8988T (cell line): ENCODE measurements at regions not wholly inside any gene's neighbourhood (a gene's known extent, or its start where the extent isn't known, plus 50 kb on each side); places are given as distances from the start of the nearest gene placed in this dataset.
"Not testable (repeated sequence)": the region's sequence is repeated elsewhere in the genome, so short reads cannot be mapped to it uniquely, and the experiment has no call there.

Experiments
- DNase-seq: peaks from one replicate; pipeline ENCODE4 v3.0.0; 2011

- DNase-seq, result no peak
Observed at GRCh38 chr2:236777408-236777807, 207.8 kb downstream of the ACKR3 start.

DNA sequence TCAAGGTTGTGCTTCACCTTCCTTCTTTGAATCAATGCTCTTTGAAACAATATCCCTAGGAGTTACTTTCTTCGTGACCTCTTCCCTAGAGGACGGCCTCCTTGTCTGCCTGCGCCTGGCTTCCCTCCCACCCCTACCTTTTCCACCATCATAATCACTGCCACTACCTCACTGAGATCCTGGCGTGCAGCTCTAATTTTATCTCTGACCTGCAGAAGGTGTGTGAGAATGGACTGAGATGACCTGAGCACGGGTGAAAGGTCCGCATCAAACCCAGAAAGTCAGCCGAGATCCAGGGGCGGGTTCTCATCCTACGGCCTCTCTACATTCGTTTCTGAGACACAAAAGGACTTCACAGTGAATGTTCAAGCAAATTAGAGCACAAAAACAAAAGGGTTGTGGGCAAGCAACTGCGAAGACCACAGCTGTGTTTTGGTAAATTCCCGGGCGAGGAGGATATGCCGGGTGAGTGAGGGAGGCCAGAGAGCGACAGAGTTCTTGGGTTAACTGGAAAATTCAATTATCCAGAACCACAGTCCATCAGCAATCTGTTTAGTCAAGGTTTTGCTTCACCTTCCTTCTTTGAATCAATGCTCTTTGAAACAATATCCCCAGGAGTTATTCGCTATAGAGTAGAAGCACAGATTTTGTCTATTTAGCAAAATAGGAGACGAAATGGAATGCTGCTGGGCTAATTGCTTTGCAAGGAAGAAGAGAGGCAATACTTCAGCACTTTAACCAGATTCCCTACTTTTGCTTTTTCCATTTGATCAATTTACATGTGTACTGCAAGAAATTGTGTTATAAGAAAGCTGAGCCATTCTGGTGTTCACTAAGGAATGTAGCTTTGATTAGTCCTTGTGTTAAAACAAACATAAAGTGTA is 212.6 kb downstream of the ACKR3 start:
- DNase-seq, result no peak

DNA sequence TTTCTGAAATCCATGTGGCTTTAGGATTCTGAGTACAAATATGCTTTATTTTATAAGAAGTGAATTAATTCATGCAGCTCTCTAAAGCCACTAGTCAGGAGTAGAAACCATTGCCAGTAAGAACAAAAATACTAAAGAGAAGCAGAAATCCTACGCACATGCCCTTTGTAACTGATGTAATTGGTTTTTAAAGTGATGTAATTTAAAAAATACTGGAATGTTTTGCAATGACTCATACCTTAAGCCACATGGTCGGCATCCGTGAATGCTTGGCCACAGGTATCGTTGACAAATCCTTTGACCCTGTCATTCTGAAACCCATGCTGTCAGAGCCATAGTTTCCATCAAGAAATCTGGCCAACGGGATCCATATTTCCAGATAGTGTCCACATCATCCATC is 213.3 kb downstream of the ACKR3 start:
- DNase-seq, result no peak

- no peak for DNase-seq
Observed at GRCh38 chr2:236783417-236784020, 213.9 kb downstream of the ACKR3 start.

DNA sequence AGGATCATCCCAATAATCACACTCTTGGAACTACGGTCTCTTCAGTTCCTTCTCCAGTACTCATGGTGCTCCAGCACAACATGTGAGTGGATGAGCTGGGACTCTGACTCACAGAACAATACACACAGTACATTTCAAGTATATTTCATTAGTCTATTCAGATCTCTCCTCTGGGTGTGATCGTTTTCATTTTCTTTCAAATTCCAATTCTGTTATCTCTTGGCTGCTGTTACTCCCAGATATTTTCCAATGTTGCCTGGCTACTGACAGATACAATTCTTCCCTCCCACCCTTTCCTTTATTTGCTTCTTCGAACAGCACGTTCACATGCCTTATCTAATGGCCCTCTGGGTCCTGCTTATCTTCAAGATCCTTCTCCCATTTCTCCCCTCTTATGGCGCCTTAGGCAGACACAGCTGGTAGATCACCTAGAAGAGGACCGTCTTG is 216.0 kb downstream of the ACKR3 start:
- DNase-seq, result no peak

DNA sequence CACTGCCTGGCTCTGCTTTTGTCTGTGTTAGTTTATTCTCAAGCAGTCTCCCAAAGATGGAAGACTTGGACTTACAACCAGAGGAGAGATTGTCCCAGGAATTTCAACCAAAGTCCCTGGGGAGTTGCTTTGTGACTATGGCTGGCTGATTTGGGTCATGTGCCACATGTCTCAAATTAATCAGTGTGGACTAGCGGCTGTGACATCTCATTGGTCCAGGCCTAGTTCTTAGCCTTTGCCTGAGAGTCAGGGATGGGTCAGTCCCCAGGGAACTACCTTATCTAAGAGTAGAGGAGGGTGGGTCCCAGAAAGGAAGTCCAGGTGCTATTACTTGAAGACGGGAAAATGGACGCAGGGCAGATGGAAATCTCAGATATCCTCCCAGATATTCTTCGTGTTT is 217.1 kb downstream of the ACKR3 start:
- DNase-seq, result no peak

DNA sequence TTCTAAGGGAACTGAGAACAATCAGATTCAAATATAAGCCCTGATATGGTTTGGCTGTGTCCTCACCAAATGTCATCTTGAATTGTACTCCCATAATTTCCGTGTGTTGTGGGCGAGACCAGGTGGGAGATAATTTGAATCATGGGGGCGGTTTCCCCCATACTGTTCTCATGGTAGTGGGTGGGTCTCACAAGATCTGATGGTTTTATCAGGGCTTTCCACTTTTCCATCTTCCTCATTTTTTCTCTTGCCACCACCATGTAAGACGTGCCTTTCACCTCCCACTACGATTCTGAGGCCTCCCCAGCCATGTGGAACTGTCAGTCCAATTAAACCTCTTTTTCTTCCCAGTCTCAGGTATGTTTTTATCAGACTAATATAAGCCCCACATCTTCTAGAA is 217.8 kb downstream of the ACKR3 start:
- not testable (repeated sequence) for DNase-seq

- DNase-seq, result no peak
Observed at GRCh38 chr2:236787885-236788284, 218.3 kb downstream of the ACKR3 start.

GRCh38 chr2:236790963-236791362 is 221.3 kb downstream of the ACKR3 start:
- no peak for DNase-seq

DNA sequence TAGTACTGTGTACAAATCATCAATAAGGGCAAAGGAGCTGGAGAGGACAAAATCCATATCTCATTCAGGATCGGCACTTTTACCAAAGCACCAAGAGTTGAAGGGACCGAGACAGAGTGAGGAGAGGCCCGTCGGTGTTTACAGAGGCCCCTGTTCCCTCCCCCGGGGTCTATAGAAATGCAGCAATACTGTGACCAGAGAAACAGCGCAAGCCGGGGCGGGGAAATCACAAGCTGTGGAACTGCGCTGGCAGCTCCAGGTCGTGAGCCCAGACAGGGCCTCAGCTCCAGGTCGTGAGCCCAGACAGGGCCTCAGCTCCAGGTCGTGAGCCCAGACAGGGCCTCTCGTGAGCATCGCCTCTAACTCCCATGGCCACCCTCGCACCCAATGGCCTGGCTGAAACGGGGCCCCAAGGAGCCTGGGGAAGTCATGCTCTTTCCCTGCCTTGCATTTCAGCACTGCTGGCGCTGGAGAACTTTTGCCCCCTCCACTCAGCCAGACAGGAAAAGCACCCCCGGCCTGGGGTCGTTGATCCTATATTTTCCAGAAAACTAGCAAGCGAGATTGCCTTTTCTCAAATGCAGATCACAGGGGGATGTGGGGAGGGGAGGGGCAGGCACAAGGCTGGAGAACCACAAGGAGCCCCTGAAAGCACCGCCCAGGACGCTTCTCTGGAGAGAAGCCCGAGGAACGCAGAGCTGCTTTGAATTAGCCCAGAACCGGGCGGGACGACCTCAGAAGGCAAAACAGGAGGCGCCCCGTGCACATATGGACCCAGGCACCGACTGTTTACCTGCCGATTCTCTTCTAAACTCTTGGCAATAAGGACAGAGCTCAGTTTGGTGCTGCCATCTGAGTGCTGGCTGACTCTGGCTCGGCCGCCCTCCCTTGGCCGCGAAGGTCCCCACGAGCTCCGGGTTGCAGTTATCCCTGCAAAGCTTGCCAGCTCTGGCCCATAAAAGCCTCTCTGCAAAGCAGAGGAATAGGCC is 223.7 kb downstream of the ACKR3 start:
- DNase-seq, result no peak

- no peak for DNase-seq
Observed at GRCh38 chr2:236794176-236794957, 224.7 kb downstream of the ACKR3 start.

DNA sequence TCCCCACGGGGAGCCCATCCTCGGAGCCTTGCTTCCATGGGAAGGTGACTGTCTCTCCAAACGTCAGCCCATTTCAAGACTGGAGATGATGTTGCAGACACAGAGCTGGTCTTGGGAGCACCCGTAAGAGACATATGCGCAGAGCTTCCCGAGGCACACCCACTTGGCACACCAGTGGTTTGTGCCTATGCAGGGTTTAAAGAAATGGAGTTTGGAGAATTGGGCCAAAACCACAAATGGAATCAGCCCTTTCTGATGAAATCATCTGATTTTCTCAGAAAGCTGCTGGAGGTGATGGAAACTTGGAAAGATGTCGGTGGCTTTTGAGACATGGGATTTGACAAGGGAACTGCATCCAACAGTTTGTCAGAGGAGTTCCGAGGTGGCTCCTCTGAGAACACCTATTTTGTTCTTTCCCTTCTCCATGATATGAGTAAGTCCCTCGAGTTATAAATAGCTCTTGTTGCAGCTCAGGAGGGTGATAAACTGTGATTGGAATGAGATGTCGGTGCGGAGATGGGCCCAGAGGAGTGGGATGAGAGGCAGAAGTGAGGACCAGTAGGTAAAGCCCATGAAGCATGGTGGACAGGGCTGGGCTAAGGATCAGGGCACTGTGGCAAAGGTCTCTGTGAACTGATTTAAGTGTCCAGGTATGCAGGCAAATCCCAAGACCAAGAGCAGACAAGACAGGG is 225.7 kb downstream of the ACKR3 start:
- no peak for DNase-seq

DNA sequence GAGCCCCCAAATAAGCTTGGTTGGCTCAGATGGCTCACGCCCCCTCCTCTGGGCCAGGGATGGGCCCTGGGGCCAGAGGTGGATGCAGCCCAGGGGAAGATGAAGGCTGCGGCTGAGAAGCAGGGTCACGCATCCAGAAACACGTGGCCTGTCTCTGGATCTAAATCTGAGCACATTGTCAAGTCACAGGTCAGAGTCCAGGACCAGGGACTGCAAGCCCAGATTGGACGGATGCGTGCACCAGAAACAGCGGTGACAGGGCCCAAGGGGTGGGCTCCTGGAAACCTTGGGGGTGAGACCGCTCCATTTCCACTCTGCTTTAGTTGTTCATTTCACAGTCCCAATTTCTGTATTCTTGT is 226.2 kb downstream of the ACKR3 start:
- DNase-seq, result no peak

GRCh38 chr2:236796236-236796635 is 226.6 kb downstream of the ACKR3 start:
- DNase-seq, result no peak

DNA sequence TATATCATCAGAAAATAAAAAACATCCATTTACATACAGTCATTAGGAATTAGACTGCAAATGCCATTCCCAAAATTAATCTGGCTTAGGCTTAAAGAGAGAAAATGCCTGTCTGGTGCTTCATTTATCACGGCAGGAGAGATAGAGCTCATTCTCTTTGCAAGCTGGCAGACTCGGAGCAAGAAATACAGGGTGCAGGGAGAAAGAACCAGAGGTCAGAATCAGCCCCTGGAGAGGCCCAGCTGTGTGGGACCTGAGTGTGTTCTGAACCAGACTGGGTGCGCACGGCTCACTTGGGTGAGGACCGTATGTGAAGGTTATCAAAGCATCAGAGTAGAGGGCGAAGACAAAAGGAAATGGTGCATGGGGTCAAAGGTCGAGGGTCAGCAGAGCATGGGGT is 227.8 kb downstream of the ACKR3 start:
- DNase-seq, result no peak

- no peak for DNase-seq
Observed at GRCh38 chr2:236798491-236798890, 228.9 kb downstream of the ACKR3 start.

DNA sequence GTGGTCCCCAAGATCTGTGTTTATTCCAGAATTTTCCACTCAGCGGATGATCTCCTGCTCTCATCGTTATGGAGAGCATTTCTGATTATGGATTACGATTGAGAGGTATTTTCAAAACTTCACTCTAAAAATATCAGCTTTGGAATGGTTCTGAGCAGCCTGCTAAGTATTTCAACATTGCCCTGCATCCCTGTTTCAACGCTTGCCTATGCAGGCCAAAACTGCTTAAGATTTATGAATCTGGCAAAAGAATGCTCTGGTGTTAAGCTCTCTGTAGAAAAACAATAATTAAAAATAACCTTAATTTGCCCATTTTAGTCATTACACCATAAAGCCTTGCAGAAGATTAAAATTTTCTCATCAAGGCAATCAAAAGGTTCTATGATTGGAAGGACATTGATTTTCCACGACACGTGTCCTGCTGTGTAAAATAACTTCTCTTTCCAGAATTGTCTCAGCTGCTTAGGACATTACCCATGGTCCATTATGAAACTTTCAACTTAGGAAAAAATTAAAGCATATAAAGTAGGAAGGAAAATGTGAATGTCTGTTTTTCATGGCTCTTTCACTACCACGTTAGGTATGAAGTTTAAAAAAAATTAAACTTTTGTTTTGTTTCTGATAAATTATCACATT is 229.9 kb downstream of the ACKR3 start:
- DNase-seq, result no peak

DNA sequence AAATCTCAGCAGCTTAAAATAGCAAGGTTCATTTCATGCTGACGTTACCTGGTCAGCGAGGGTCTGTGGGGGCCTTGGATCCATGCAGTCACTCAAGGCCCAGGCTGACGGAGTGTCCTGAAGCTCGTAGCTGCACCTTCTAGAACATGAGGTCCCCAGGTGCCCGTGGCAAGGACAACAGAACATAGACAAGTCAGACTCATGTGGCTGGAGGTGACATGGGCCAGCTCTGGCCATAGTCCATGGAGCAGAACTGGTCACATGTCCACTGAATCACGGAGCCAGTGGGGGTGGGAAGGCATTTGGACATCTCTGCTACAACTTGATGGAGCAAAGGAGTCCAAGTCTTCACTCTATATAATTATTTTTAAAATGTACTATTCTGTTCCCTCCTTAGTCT is 233.2 kb downstream of the ACKR3 start:
- DNase-seq, result no peak

GRCh38 chr2:236803621-236804020 is 234.0 kb downstream of the ACKR3 start:
- no peak for DNase-seq

- DNase-seq, result no peak
Observed at GRCh38 chr2:236805800-236806531, 236.3 kb downstream of the ACKR3 start.

- no peak for DNase-seq
Observed at GRCh38 chr2:236809716-236810115, 240.1 kb downstream of the ACKR3 start.
